Neural progenitor cell (in vitro differentiated cells): ENCODE measurements at regions not wholly inside any gene's neighbourhood (a gene's known extent, or its start where the extent isn't known, plus 50 kb on each side); places are given as distances from the start of the nearest gene placed in this dataset.

Source experiments
- DNase-seq: peaks from one replicate; pipeline ENCODE4 v3.0.0-alpha.2; 2016; ENCODE audit warnings: low spot score
- H2AFZ ChIP-seq: fragments of 200-600 bp; sonication (generic); replicated peaks from 2 replicates; pipeline ENCODE4 v1.6.1; 2016; ENCODE audit warnings: antibody characterized with exemption
- H3F3A ChIP-seq: fragments of 200-600 bp; sonication (generic); 2 replicates; pipeline ENCODE4 v1.6.1; 2016; ENCODE audit warnings: antibody characterized with exemption, low read depth
- H3K27ac ChIP-seq: fragments of 200-600 bp; sonication (generic); 2 replicates; pipeline ENCODE4 v1.5.1; 2016; ENCODE audit warnings: mild to moderate bottlenecking
- H3K27me3 ChIP-seq: fragments of 200-600 bp; sonication (generic); 2 replicates; pipeline ENCODE4 v1.6.1; 2016; ENCODE audit warnings: mild to moderate bottlenecking, moderate library complexity
- H3K36me3 ChIP-seq: fragments of 200-600 bp; sonication (generic); 2 replicates; pipeline ENCODE4 v1.5.1; 2016
- H3K4me1 ChIP-seq: fragments of 200-600 bp; sonication (generic); 2 replicates; pipeline ENCODE4 v1.6.1; 2016; ENCODE audit warnings: mixed run types
- H3K4me2 ChIP-seq: fragments of 200-600 bp; sonication (generic); 2 replicates; pipeline ENCODE4 v1.6.1; 2016
- H3K4me3 ChIP-seq: fragments of 200-600 bp; sonication (generic); 2 replicates; pipeline ENCODE4 v1.5.1; 2016
- H3K79me2 ChIP-seq: fragments of 200-600 bp; sonication (generic); 2 replicates; pipeline ENCODE4 v1.6.1; 2016; ENCODE audit warnings: low read depth
- H3K9ac ChIP-seq: fragments of 200-600 bp; sonication (generic); 2 replicates; pipeline ENCODE4 v1.6.1; 2016
- H3K9me3 ChIP-seq: fragments of 200-600 bp; sonication (generic); 2 replicates; pipeline ENCODE4 v1.5.1; 2016; ENCODE audit warnings: low read depth
- H4K20me1 ChIP-seq: fragments of 200-600 bp; sonication (generic); 2 replicates; pipeline ENCODE4 v1.6.1; 2016; ENCODE audit warnings: low read depth
- H3K27ac Mint-ChIP-seq: 3 replicates; pipeline ENCODE4 v1.8.0; 2021; ENCODE audit warnings: mixed read lengths
- H3K27me3 Mint-ChIP-seq: 2 replicates; pipeline ENCODE4 v1.8.0; 2022; ENCODE audit warnings: low read depth, mild to moderate bottlenecking, inconsistent platforms, moderate library complexity, mixed read lengths; ENCODE audit not compliant: insufficient read depth
- H3K36me3 Mint-ChIP-seq: 3 replicates; pipeline ENCODE4 v1.8.0; 2021; ENCODE audit warnings: mixed read lengths
- H3K4me1 Mint-ChIP-seq: 3 replicates; pipeline ENCODE4 v1.8.0; 2021; ENCODE audit warnings: mixed read lengths
- H3K4me3 Mint-ChIP-seq: 3 replicates; pipeline ENCODE4 v1.8.0; 2021; ENCODE audit warnings: mild to moderate bottlenecking, moderate library complexity, mixed read lengths
- H3K9me3 Mint-ChIP-seq: 3 replicates; pipeline ENCODE4 v1.8.0; 2020; ENCODE audit warnings: mixed read lengths
- EZH2 ChIP-seq: fragments of 200-600 bp; sonication (generic); IDR thresholded peaks from 2 replicates; pipeline ENCODE4 v1.6.1; 2017; ENCODE audit warnings: antibody characterized with exemption, mild to moderate bottlenecking, moderate library complexity
- EZH2phosphoT487 ChIP-seq: fragments of 200-600 bp; sonication (generic); IDR thresholded peaks from 2 replicates; pipeline ENCODE4 v1.6.1; 2017; ENCODE audit warnings: antibody characterized with exemption
- TF ChIP-seq, protein P1 (sequence below): fragments of 200-600 bp; sonication (generic); IDR thresholded peaks from 2 replicates; pipeline ENCODE4 v1.5.1; 2017; ENCODE audit warnings: antibody characterized with exemption, mild to moderate bottlenecking

DNA sequence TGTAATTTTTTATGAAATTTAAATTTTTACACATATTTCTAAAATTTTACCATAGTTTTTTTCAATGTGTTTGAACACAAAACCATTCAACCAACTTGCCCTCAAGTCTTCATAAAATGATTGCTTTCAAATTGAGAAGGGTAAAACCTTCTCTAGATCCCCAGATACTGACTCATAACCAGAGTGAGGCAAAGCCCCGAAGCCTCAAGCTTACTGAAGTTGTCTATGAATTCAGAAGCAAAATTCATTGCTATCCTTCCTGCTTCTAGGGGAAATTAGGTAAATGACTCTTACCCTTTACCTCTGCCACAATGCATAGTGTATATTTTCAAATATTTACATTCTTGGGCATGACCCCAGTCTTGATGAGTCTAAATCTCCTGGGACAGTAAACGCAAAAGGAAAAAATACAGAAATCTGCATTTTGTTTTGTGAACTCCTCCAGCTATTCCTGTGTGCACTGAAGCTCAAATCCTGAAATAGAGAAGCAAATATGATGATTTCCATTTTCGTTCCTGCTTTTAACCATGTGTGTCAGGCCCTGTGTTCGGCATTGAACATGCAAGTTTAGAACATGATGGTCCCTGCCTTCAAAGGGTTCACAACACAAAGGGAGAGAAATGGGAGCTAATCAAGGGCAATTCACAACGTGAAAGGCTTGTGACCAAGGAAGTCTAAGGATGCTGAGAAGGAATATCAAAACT, 246.3 kb downstream of the SUCLG1 start:
- Histone ChIP-seq H3K4me3 (no peak overlapping the region), H3K27ac (no peak overlapping the region), H3F3A (no peaks in the 10 kb centered on the region), H2AFZ (no peak overlapping the region), H3K27me3 (no peaks in the 10 kb centered on the region), H3K4me2 (no peak overlapping the region), H3K9ac (no peak overlapping the region), H3K9me3 (no peaks in the 10 kb centered on the region), H3K36me3 (no peaks in the 10 kb centered on the region), H4K20me1 (no peaks in the 10 kb centered on the region), H3K4me1 (no peaks in the 10 kb centered on the region), H3K79me2 (no peaks in the 10 kb centered on the region)
- H3K36me3 Mint-ChIP-seq, result no peaks in the 10 kb centered on the region
- no peak overlapping the region for H3K4me3 Mint-ChIP-seq
- no peaks in the 10 kb centered on the region for H3K9me3 Mint-ChIP-seq
- H3K4me1 Mint-ChIP-seq, result peaks cover 12% of the 10 kb centered on the region
- TF ChIP-seq EZH2, result no peak
- TF ChIP-seq EZH2phosphoT487, result no peak
- TF ChIP-seq, protein P1, sequence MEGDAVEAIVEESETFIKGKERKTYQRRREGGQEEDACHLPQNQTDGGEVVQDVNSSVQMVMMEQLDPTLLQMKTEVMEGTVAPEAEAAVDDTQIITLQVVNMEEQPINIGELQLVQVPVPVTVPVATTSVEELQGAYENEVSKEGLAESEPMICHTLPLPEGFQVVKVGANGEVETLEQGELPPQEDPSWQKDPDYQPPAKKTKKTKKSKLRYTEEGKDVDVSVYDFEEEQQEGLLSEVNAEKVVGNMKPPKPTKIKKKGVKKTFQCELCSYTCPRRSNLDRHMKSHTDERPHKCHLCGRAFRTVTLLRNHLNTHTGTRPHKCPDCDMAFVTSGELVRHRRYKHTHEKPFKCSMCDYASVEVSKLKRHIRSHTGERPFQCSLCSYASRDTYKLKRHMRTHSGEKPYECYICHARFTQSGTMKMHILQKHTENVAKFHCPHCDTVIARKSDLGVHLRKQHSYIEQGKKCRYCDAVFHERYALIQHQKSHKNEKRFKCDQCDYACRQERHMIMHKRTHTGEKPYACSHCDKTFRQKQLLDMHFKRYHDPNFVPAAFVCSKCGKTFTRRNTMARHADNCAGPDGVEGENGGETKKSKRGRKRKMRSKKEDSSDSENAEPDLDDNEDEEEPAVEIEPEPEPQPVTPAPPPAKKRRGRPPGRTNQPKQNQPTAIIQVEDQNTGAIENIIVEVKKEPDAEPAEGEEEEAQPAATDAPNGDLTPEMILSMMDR, result no peak
- H3K27me3 Mint-ChIP-seq, result peaks cover 6% of the 10 kb centered on the region
- H3K27ac Mint-ChIP-seq, result no peak overlapping the region
- no peak for DNase-seq

DNA sequence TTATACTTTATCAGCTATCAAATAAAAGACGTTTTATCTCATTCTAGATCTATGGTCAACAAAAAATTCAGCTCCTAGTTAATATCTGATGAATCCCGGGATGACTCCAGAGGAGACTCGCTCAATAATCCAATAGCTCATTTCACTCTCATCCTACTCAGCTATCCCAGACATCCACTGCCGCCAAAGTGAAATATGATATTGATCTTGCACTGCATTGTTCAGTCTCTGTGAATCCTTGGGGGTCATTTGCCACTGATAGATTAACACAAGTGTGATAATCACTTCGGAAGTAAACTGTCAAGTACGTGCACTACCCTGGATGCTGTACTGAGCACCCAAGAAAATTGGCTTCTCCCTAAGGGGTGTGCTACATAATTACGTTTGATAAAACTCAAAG, 249.1 kb downstream of the SUCLG1 start:
- no peak overlapping the region for H2AFZ ChIP-seq
- H4K20me1 ChIP-seq, result no peaks in the 10 kb centered on the region
- no peak overlapping the region for H3K9ac ChIP-seq
- Mint-ChIP-seq H3K27ac (no peak overlapping the region), H3K9me3 (no peaks in the 10 kb centered on the region), H3K4me1 (peaks cover under 1% of the 10 kb centered on the region), H3K36me3 (no peaks in the 10 kb centered on the region), H3K4me3 (no peak overlapping the region), H3K27me3 (peaks cover 6% of the 10 kb centered on the region)
- TF ChIP-seq EZH2phosphoT487, result no peak
- TF ChIP-seq, protein P1, result no peak
- no peak overlapping the region for H3K4me3 ChIP-seq
- no peak for DNase-seq
- no peaks in the 10 kb centered on the region for H3F3A ChIP-seq
- no peak overlapping the region for H3K27ac ChIP-seq
- no peaks in the 10 kb centered on the region for H3K79me2 ChIP-seq
- no peaks in the 10 kb centered on the region for H3K36me3 ChIP-seq
- no peaks in the 10 kb centered on the region for H3K27me3 ChIP-seq
- no peaks in the 10 kb centered on the region for H3K4me1 ChIP-seq
- no peaks in the 10 kb centered on the region for H3K9me3 ChIP-seq
- H3K4me2 ChIP-seq, result no peak overlapping the region

DNA sequence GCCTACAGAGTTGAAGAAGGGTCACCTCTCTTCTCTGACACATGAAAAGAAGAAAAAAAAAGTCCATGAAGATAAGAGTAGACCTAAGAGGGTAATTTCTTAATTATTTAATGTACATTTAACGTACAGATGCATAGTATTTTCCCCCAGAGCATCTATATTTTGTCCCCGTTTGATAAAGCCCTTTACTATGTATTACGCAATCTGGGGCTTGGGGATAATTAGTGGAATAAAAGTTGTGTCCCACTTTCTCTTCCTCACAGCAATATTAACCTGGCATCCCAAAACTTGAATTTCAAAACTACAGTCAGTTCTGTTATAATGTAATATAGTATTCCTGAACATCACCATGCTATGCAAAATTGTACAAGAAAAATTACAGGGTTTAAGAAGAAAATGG, 254.1 kb downstream of the SUCLG1 start:
- no peaks in the 10 kb centered on the region for H3K9me3 ChIP-seq
- no peak overlapping the region for H2AFZ ChIP-seq
- no peaks in the 10 kb centered on the region for H3K36me3 Mint-ChIP-seq
- no peaks in the 10 kb centered on the region for H3K4me1 Mint-ChIP-seq
- no peaks in the 10 kb centered on the region for H4K20me1 ChIP-seq
- no peak overlapping the region for H3K27ac Mint-ChIP-seq
- H3K4me2 ChIP-seq, result no peak overlapping the region
- no peaks in the 10 kb centered on the region for H3K27me3 ChIP-seq
- no peaks in the 10 kb centered on the region for H3K9me3 Mint-ChIP-seq
- TF ChIP-seq EZH2, result no peak
- TF ChIP-seq, protein P1, result no peak
- TF ChIP-seq EZH2phosphoT487, result no peak
- no peaks in the 10 kb centered on the region for H3K4me1 ChIP-seq
- H3K4me3 Mint-ChIP-seq, result no peak overlapping the region
- peaks cover 2% of the 10 kb centered on the region for H3K27me3 Mint-ChIP-seq
- no peak for DNase-seq
- H3K9ac ChIP-seq, result no peak overlapping the region
- no peaks in the 10 kb centered on the region for H3F3A ChIP-seq
- no peak overlapping the region for H3K27ac ChIP-seq
- no peaks in the 10 kb centered on the region for H3K79me2 ChIP-seq
- no peaks in the 10 kb centered on the region for H3K36me3 ChIP-seq
- no peak overlapping the region for H3K4me3 ChIP-seq
